Thyroid gland (tissue), 4 donors: ENCODE measurements at regions not wholly inside any gene's neighbourhood (a gene's known extent, or its start where the extent isn't known, plus 50 kb on each side); places are given as distances from the start of the nearest gene placed in this dataset.
"Not testable (repeated sequence)": the region's sequence is repeated elsewhere in the genome, so short reads cannot be mapped to it uniquely, and the experiment has no call there.

Source experiments
- DNase-seq, 2 donors: peaks; one replicate each; pipeline ENCODE4 v3.0.0-alpha.2; 2019
- H3K27ac ChIP-seq, 3 donors: fragments of 200-600 bp; sonication (generic); 1 replicate in 2 of 3; 2 replicates in 1 of 3; pipeline ENCODE4 v1.5.1; 2016 to 2019; ENCODE audit warnings: mild to moderate bottlenecking in 1 of 3, moderate library complexity in 1 of 3
- H3K27me3 ChIP-seq: fragments of 200-600 bp; sonication (generic); one replicate; pipeline ENCODE4 v1.5.1; 2019
- H3K36me3 ChIP-seq, 2 donors: fragments of 200-600 bp; sonication (generic); one replicate each; pipeline ENCODE4 v1.5.1; 2016 to 2019
- H3K4me1 ChIP-seq, 2 donors: fragments of 200-600 bp; sonication (generic); one replicate each; pipeline ENCODE4 v1.5.1; 2017 to 2019
- H3K4me3 ChIP-seq, 3 donors: fragments of 200-600 bp; sonication (generic); replicated peaks in 1 of 3; 1 replicate in 2 of 3; 2 replicates in 1 of 3; pipeline ENCODE4 v1.5.1; 2016; ENCODE audit warnings: mild to moderate bottlenecking in 1 of 3
- H3K9me3 ChIP-seq: fragments of 200-600 bp; sonication (generic); one replicate; pipeline ENCODE4 v1.5.1; 2017
- CTCF ChIP-seq, 6 experiments: fragments of 200-600 bp in 3 of 6; fragments of 450-650 bp in 3 of 6; sonication (generic) in 3 of 6; IDR thresholded peaks; one replicate each; pipeline ENCODE4 v1.5.1; 2016 to 2019; ENCODE audit warnings: antibody characterized with exemption in 6 of 6, mild to moderate bottlenecking in 2 of 6, inconsistent platforms in 1 of 6, moderate library complexity in 1 of 6
- POLR2A ChIP-seq, 2 donors: fragments of 450-650 bp; IDR thresholded peaks; one replicate each; pipeline ENCODE4 v1.6.1; 2017; ENCODE audit warnings: antibody characterized with exemption in 2 of 2, mild to moderate bottlenecking in 2 of 2, moderate library complexity in 1 of 2
- WGBS, 2 donors: methylation state at CpG; one replicate each; pipeline ENCODE4 v1.1.5; 2017; 5-methylcytosine and 5-hydroxymethylcytosine counted together
- intact Hi-C: fragments of 100-400 bp; cut with DNase I; formaldehyde crosslinking; loops from one replicate; pipeline ENCODE4 v1.15.1; 2023

DNA sequence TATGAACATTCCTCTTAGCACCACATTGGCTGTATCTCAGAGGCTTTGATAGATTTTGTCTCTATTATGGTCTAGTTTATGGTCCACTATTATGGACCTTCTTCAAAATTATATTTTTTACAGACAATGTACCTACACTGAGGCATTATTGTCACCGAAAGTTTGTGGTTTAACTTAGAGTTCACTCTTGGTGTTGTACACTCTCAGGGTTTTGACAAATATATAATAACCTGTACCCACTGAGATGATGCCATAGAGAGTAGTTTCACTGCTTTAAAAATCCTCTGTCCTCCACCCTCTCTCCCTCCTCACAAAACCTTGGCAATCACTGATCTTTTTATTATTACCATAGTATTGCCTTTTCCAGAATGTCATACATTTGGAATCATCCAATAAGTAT, 528.2 kb downstream of the SLC6A15 start:
- H3K4me3 ChIP-seq: no peak overlapping the region
- no peaks in the 10 kb centered on the region for H3K27me3 ChIP-seq
- no peak for DNase-seq
- WGBS, 2 donors: 95% methylated on average over 1 of the region's 1 CpG
- TF ChIP-seq POLR2A (IDR thresholded peaks at IDR 0.05) (no peak), CTCF (IDR thresholded peaks at IDR 0.05) (no peak)
- no peaks in the 10 kb centered on the region for H3K9me3 ChIP-seq
- intact Hi-C loops: no loop called here
- no peak overlapping the region for H3K27ac ChIP-seq
- no peaks in the 10 kb centered on the region for H3K4me1 ChIP-seq
- no peaks in the 10 kb centered on the region for H3K36me3 ChIP-seq

DNA sequence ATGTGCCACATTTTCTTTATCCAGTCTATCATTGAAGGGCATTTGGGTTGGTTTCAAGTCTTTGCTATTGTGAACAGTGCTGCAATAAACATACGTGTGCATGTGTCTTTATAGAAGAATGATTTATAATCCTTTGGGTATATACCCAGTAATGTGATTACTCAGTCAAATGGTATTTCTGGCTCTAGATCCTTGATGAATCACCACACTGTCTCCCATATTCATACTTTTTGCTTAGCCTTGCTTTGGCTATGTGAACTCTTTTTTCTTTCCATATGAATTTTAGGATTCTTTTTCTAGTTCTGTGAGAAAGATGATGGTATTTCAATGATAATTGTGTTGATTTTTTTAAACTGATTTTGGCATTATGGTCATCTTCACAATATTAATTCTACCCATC, 530.1 kb downstream of the SLC6A15 start:
- WGBS, 2 donors: 91 to 96% methylated on average over 1 of the region's 1 CpG
- H3K27me3 ChIP-seq, H3K9me3 ChIP-seq, H3K4me3 ChIP-seq, H3K36me3 ChIP-seq, H3K27ac ChIP-seq, DNase-seq, H3K4me1 ChIP-seq, intact Hi-C loops: not testable (repeated sequence)

- no peak overlapping the region for H3K27ac ChIP-seq
- no peak overlapping the region for H3K4me3 ChIP-seq
- TF ChIP-seq POLR2A (IDR thresholded peaks at IDR 0.05): no peak
- intact Hi-C loops: no loop called here
- DNase-seq: no peak
- 62 to 71% methylated on average over 1 of the region's 1 CpG for WGBS, 2 donors
- no peaks in the 10 kb centered on the region for H3K27me3 ChIP-seq
- H3K36me3 ChIP-seq: no peaks in the 10 kb centered on the region
- no peaks in the 10 kb centered on the region for H3K4me1 ChIP-seq
- H3K9me3 ChIP-seq: no peaks in the 10 kb centered on the region
Measured at GRCh38 chr12:84376320-84376719, 536.3 kb downstream of the SLC6A15 start.

- no peak overlapping the region for H3K4me3 ChIP-seq
- TF ChIP-seq POLR2A (IDR thresholded peaks at IDR 0.05) (no peak), CTCF (IDR thresholded peaks at IDR 0.05) (no peak)
- H3K36me3 ChIP-seq: no peaks in the 10 kb centered on the region
- H3K4me1 ChIP-seq: no peaks in the 10 kb centered on the region
- H3K27ac ChIP-seq: no peak overlapping the region
- intact Hi-C loops: no loop called here
- H3K9me3 ChIP-seq: no peaks in the 10 kb centered on the region
- no peaks in the 10 kb centered on the region for H3K27me3 ChIP-seq
- no peak for DNase-seq
- 27 to 46% methylated on average over 1 of the region's 1 CpG for WGBS, 2 donors
Measured at GRCh38 chr12:84375449-84376170, 537.0 kb downstream of the SLC6A15 start.

DNA sequence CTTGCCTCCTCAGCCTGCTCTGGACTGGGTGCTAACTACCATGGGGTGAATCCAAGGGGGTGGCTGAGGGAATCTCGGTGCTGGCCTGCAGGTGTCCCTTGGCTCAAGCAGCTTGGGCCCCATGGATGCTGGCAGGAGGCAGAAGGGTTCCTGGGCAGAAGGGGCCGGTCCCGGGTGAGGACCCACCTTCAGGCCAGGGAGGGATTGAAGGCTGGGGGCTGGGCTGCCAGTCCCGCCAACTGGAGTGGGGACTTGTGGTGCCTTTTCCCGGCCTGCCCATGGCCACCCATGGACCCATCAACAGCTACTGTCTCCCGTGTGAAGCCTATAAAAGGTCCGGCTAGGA, 550.1 kb downstream of the SLC6A15 start:
- Histone ChIP-seq H3K4me1 (no peaks in the 10 kb centered on the region), H3K9me3 (no peaks in the 10 kb centered on the region), H3K36me3 (no peaks in the 10 kb centered on the region), H3K27me3 (no peaks in the 10 kb centered on the region), H3K27ac (no peak overlapping the region), H3K4me3 (no peak overlapping the region)
- 94 to 95% methylated on average over 7 of the region's 7 CpGs for WGBS, 2 donors
- no peak for DNase-seq
- TF ChIP-seq POLR2A (IDR thresholded peaks at IDR 0.05): no peak
- TF ChIP-seq CTCF (IDR thresholded peaks at IDR 0.05): no peak
- intact Hi-C loops: no loop called here

GRCh38 chr12:84361651-84362551, 550.7 kb downstream of the SLC6A15 start:
- no peaks in the 10 kb centered on the region for H3K9me3 ChIP-seq
- 93 to 94% methylated on average over 6 to 9 of the region's 27 CpGs for WGBS, 2 donors
- H3K4me3 ChIP-seq: no peak overlapping the region
- no peaks in the 10 kb centered on the region for H3K36me3 ChIP-seq
- no peaks in the 10 kb centered on the region for H3K4me1 ChIP-seq
- H3K27ac ChIP-seq: no peak overlapping the region
- no peaks in the 10 kb centered on the region for H3K27me3 ChIP-seq
- no peak for DNase-seq
- intact Hi-C loops: no loop called here
- TF ChIP-seq POLR2A (IDR thresholded peaks at IDR 0.05) (no peak), CTCF (IDR thresholded peaks at IDR 0.05) (no peak)
